Erythroblast (primary cell): ENCODE measurements at regions not wholly inside any gene's neighbourhood (a gene's known extent, or its start where the extent isn't known, plus 50 kb on each side); places are given as distances from the start of the nearest gene placed in this dataset.

ENCODE experiments used
- GATA1 ChIP-seq: IDR thresholded peaks from 2 replicates; pipeline ENCODE4 v1.6.1; 2011; ENCODE audit warnings: low read depth, mild to moderate bottlenecking, control low read depth, low read length, moderate library complexity
- POLR2A ChIP-seq: IDR thresholded peaks from 2 replicates; pipeline ENCODE4 v1.6.1; 2011; ENCODE audit warnings: mild to moderate bottlenecking, low read length

- TF ChIP-seq POLR2A (no peak), GATA1 (no peak)
These were observed 394.0 kb downstream of the MIAT start for GRCh38 chr22:27051407-27051806.
